DOHH2 (cell line): ENCODE measurements at regions not wholly inside any gene's neighbourhood (a gene's known extent, or its start where the extent isn't known, plus 50 kb on each side); places are given as distances from the start of the nearest gene placed in this dataset.

Experiments
- H3F3A ChIP-seq: fragments of 200-600 bp; sonication (generic), shearing (Covaris generic); 2 replicates; pipeline ENCODE4 v1.6.0; 2016; ENCODE audit warnings: antibody characterized with exemption, mild to moderate bottlenecking; ENCODE audit not compliant: control insufficient read depth, insufficient read depth
- H3K27ac ChIP-seq: fragments of 200-600 bp; sonication (generic); 2 replicates; pipeline ENCODE4 v1.5.1; 2014; ENCODE audit warnings: low read depth, mild to moderate bottlenecking, low read length, moderate library complexity
- H3K27me3 ChIP-seq: fragments of 200-600 bp; sonication (generic); 2 replicates; pipeline ENCODE4 v1.6.1; 2014; ENCODE audit warnings: mild to moderate bottlenecking, low read length, mixed read lengths; ENCODE audit not compliant: control insufficient read depth
- H3K36me3 ChIP-seq: fragments of 200-600 bp; sonication (generic); 2 replicates; pipeline ENCODE4 v1.6.1; 2014; ENCODE audit warnings: mild to moderate bottlenecking, low read length, moderate library complexity, mixed read lengths; ENCODE audit not compliant: control insufficient read depth
- H3K4me1 ChIP-seq: fragments of 200-600 bp; sonication (generic); 2 replicates; pipeline ENCODE4 v1.6.1; 2014; ENCODE audit warnings: mild to moderate bottlenecking, low read length, mixed read lengths; ENCODE audit not compliant: control insufficient read depth
- H3K4me2 ChIP-seq: fragments of 200-600 bp; sonication (generic); 2 replicates; pipeline ENCODE4 v1.6.0; 2014; ENCODE audit warnings: mild to moderate bottlenecking, low read length, moderate library complexity
- H3K4me3 ChIP-seq: fragments of 200-600 bp; sonication (generic); 2 replicates; pipeline ENCODE4 v1.5.1; 2014; ENCODE audit warnings: mild to moderate bottlenecking, low read length, mixed read lengths
- H3K79me2 ChIP-seq: fragments of 200-600 bp; sonication (generic); 2 replicates; pipeline ENCODE4 v1.6.1; 2014; ENCODE audit warnings: mild to moderate bottlenecking, low read length, mixed read lengths; ENCODE audit not compliant: control insufficient read depth
- H3K9me2 ChIP-seq: fragments of 200-600 bp; sonication (generic); replicated peaks from 2 replicates; pipeline ENCODE4 v1.6.1; 2014; ENCODE audit warnings: mild to moderate bottlenecking, low read length, mixed read lengths; ENCODE audit not compliant: control insufficient read depth
- H3K9me3 ChIP-seq: fragments of 200-600 bp; sonication (generic); 2 replicates; pipeline ENCODE4 v1.6.1; 2014; ENCODE audit warnings: antibody characterized with exemption, low read length, mixed read lengths; ENCODE audit not compliant: control insufficient read depth, insufficient read depth
- H4K20me1 ChIP-seq: fragments of 200-600 bp; sonication (generic); 2 replicates; pipeline ENCODE4 v1.6.0; 2014; ENCODE audit warnings: low read depth, mild to moderate bottlenecking, antibody characterized with exemption, low read length, moderate library complexity; ENCODE audit not compliant: control insufficient read depth, insufficient read depth
- EZH2phosphoT487 ChIP-seq: fragments of 200-600 bp; sonication (generic); IDR thresholded peaks from 2 replicates; pipeline ENCODE4 v1.6.1; 2017; ENCODE audit warnings: borderline replicate concordance, mild to moderate bottlenecking, antibody characterized with exemption, low read length, moderate library complexity, mixed read lengths
- TF ChIP-seq, protein P1 (sequence below): fragments of 200-600 bp; sonication (generic); IDR thresholded peaks from one replicate; pipeline ENCODE4 v1.5.1; 2014; ENCODE audit warnings: antibody characterized with exemption, mild to moderate bottlenecking, low read depth, low read length; ENCODE audit not compliant: poor library complexity, severe bottlenecking

GRCh38 chr1:238530209-238530851 is 639.6 kb upstream of the ZP4 start:
- Histone ChIP-seq H4K20me1 (no peaks in the 10 kb centered on the region), H3K9me2 (no peaks in the 10 kb centered on the region), H3K4me3 (no peak overlapping the region), H3K27ac (no peak overlapping the region), H3K4me2 (no peak overlapping the region), H3K79me2 (no peaks in the 10 kb centered on the region), H3K27me3 (no peaks in the 10 kb centered on the region), H3K36me3 (no peaks in the 10 kb centered on the region), H3K4me1 (no peaks in the 10 kb centered on the region), H3K9me3 (no peaks in the 10 kb centered on the region), H3F3A (no peaks in the 10 kb centered on the region)
- TF ChIP-seq, protein P1, sequence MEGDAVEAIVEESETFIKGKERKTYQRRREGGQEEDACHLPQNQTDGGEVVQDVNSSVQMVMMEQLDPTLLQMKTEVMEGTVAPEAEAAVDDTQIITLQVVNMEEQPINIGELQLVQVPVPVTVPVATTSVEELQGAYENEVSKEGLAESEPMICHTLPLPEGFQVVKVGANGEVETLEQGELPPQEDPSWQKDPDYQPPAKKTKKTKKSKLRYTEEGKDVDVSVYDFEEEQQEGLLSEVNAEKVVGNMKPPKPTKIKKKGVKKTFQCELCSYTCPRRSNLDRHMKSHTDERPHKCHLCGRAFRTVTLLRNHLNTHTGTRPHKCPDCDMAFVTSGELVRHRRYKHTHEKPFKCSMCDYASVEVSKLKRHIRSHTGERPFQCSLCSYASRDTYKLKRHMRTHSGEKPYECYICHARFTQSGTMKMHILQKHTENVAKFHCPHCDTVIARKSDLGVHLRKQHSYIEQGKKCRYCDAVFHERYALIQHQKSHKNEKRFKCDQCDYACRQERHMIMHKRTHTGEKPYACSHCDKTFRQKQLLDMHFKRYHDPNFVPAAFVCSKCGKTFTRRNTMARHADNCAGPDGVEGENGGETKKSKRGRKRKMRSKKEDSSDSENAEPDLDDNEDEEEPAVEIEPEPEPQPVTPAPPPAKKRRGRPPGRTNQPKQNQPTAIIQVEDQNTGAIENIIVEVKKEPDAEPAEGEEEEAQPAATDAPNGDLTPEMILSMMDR: no peak
- TF ChIP-seq EZH2phosphoT487: no peak

DNA sequence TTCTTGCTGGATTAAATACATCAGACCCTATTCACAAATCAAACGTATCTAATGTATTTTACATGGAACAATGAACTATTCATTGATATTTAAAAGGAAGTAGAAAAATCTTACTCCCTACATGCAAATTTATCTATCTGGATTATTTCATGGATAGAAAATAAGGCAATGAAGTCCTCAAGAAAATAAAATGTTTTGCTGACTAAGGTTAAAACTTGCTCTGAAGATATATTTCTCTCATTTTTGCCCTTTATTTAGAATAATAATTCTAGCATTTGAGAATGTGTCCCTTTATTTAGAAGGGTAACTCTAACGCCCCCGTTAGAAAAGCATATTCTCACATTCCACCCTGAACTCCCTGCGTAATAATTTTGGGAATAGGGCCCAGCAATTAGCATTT is 627.0 kb upstream of the ZP4 start:
- Histone ChIP-seq H3K4me3 (no peak overlapping the region), H3K9me2 (no peaks in the 10 kb centered on the region), H3K27ac (no peak overlapping the region), H3K4me2 (no peak overlapping the region), H3K9me3 (peaks cover 3% of the 10 kb centered on the region; the same call in 1 of the 2 replicates), H3K79me2 (no peaks in the 10 kb centered on the region), H3K27me3 (no peaks in the 10 kb centered on the region), H3F3A (no peaks in the 10 kb centered on the region), H3K36me3 (no peaks in the 10 kb centered on the region), H3K4me1 (no peaks in the 10 kb centered on the region), H4K20me1 (no peaks in the 10 kb centered on the region)
- TF ChIP-seq EZH2phosphoT487: no peak
- TF ChIP-seq, protein P1: no peak

DNA sequence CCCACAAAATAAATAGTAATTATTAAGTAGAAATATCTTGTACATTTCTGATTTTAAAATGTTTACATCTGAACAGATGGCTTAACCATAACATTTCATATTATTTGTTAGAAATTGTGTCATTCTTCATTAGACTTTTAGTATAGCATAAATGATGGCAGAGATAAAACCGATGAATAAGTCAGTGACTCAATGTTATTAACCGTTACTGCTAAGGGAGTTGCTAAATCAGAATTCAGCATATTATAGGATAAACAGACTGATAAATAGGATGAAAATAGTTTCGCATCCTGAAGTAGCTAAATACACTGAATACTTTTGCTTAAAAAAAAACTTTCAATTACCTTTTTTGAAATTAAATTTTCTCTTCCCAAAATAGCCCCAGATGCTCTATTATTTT is 610.6 kb upstream of the ZP4 start:
- H3K4me2 ChIP-seq: no peak overlapping the region
- H3K36me3 ChIP-seq: no peaks in the 10 kb centered on the region
- H3K4me1 ChIP-seq: no peaks in the 10 kb centered on the region
- no peaks in the 10 kb centered on the region for H3K9me3 ChIP-seq
- no peaks in the 10 kb centered on the region for H3F3A ChIP-seq
- H3K27ac ChIP-seq: no peak overlapping the region
- no peak overlapping the region for H3K4me3 ChIP-seq
- H3K79me2 ChIP-seq: no peaks in the 10 kb centered on the region
- no peaks in the 10 kb centered on the region for H3K27me3 ChIP-seq
- H4K20me1 ChIP-seq: no peaks in the 10 kb centered on the region
- TF ChIP-seq, protein P1: no peak
- no peak for TF ChIP-seq EZH2phosphoT487
- no peaks in the 10 kb centered on the region for H3K9me2 ChIP-seq
